Embryonic facial prominence (tissue), 1 donor: ENCODE measurements at regions not wholly inside any gene's neighbourhood (a gene's known extent, or its start where the extent isn't known, plus 50 kb on each side); places are given as distances from the start of the nearest gene placed in this dataset.
"Not testable (repeated sequence)": the region's sequence is repeated elsewhere in the genome, so short reads cannot be mapped to it uniquely, and the experiment has no call there.

Source experiments
- DNase-seq: peaks from one replicate; pipeline ENCODE4 v3.0.0-alpha.2; 2016; ENCODE audit errors: extremely low spot score

DNA sequence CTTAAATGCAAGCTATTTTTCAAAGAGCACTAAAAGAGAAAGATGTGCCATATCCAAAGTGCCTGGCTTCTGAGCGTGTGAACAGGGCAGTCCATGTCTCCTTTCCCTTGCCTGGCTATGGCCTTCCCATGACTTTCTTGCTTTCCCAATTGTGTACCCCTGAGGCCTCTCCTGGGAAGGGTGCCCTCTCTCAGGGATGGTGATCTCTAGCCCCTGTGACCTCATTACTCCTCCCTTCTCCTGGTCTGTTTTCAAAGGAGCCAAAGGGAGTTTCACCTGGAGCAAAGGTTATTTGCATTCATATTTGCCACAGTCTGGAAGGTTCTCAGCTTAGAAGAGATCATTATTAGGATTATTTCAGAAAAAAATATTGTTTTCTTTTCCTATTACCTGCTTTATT is 429.4 kb upstream of the TMTC1 start:
- DNase-seq = no peak

- no peak for DNase-seq
Observed at GRCh38 chr12:30211743-30212142, 428.0 kb upstream of the TMTC1 start.

DNA sequence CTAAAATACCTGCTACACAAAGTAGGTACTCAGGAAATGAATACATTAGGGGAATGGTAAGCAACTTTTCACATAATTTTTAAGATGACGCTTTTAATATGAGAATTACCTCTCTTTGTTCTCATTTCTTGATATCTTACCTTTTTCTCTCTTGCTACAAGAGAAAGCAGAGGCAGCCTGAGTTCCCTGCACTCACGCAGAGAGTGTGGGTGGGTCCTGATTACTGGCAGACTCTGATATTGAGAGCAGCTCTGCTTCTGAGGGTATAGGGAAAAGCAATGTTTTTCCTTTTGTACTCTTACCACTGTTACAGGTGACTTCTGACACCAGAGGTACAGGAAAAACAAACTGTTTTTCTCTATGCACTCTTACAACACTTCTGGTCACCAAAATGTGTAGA is 420.2 kb upstream of the TMTC1 start:
- DNase-seq = no peak

GRCh38 chr12:30202521-30203254 is 418.9 kb upstream of the TMTC1 start:
- DNase-seq = no peak

GRCh38 chr12:30201301-30202160 is 417.8 kb upstream of the TMTC1 start:
- DNase-seq = no peak

DNA sequence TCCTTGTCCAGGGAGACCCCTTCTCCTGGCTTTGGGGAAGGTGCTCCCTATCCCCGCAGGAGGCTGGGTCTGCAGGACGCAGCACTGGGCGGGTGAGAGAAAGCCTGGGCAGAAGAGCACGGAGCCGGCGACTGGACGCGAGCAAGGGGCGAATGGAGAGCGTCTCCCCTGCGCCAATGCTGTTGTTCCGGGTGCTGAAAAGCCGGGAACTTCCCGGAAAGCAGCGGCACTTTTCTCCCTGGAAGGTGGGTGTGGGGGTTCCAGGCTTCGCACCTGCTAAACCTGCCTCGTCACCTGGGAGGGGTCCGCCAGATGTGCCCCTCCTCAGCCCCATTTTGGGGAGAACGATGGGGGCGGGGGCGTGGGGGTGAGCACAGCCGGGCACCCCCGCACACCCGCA is 417.1 kb upstream of the TMTC1 start:
- DNase-seq = no peak

GRCh38 chr12:30197392-30198057 is 413.8 kb upstream of the TMTC1 start:
- DNase-seq = no peak

DNA sequence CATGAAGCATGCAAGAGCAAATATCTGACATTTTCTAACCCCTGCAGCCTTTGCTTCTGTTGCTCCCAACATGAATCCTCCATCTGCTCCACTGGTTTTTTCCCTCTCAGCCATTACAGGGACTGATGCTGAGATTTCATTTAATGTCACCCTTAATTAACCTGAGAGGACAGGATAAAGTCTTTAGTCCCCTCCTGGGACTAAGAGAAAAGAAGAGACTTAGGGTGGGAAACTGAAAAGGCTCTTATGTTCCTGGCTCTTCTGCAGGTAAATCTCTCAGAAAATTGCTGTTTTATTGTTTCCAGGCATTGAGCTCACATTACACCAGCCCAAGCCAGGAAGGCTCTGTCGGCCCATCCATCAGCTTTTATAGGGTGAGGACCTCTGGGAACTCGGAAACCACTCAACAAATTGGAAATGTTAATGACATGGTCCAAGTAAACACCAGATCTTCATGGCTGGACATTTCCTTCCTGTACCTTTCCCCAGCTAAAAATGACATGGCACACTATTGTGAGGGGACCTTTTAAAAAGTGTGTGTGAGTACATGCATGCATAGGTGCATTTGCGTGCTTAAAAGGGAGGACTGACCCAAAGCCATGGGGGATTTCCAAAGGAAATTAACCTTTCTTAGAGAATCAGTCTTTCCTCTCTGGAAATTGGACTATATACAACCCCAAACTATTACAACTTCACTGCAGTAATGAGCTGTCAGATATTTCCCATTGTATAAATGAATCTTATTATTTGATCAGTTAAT is 408.1 kb upstream of the TMTC1 start:
- DNase-seq = no peak

DNA sequence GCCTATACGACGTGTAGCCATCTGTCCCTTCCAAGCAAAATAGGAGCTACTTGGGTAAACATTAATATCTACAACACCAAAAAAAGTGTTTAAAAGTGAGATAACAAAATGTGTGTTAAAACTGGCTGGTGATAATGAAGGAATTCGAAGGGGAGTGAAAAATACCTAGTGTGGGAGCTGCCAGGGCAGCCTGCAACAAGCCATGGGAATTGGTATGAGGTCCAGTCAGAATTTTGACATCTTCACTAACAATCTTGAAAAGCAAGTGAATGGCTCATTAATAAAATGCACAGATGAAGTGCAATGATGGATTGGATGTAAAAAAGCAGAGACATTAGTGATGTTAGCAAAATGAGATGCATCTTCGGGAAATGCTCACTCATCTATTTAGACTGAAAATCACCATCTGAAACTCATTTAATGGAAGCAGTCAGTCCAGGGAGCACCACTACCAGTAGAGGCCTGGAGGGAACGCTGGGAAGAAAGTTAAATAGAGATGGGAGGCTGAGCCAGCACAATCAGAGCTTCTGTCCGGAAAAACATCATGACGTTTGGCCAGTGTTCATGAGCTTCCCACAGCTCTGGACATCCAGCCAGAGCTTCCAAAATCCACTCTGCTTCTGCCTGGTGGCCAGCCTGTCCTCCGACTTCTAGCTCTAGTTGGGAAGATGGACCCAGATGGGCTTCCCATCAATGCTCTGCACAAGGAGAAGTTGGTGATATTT is 405.0 kb upstream of the TMTC1 start:
- no peak for DNase-seq

DNA sequence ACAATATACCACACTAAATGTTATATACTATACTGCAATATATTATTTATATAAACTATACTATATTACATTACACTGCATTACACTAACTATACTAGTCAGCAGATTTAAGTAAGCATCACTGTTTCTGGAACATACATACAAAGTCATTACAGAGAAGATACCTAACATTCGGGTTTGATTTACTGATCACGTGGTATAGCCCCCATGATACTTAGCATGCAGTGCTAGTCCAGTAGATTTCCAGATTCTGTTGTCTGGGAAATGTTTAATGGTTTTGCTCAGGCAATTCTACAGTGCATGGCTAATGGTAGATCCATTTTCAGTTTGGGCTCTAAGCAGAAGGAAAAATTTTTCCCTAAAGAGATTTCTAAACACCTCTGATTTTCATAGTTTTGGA is 403.7 kb upstream of the TMTC1 start:
- DNase-seq = no peak

GRCh38 chr12:30181334-30181733 is 397.6 kb upstream of the TMTC1 start:
- no peak for DNase-seq

DNA sequence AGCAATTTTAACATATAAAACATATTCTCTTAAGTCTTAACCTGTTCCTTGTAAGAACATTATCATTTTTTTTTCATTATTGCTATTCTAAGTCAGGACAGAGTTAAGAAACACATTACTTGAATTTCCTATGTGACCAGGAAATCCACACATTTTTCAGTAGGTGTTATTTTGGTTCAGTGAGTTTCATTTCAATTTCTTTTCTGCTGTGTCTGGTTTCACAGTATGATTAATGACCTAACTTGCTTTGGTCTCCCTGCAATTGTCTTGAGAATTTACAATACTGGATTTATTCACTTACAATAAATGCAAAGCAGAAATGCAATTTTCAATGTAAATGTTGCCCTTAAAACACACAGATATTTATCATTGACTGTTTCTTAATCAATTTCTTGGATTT is 396.9 kb upstream of the TMTC1 start:
- DNase-seq = no peak

DNA sequence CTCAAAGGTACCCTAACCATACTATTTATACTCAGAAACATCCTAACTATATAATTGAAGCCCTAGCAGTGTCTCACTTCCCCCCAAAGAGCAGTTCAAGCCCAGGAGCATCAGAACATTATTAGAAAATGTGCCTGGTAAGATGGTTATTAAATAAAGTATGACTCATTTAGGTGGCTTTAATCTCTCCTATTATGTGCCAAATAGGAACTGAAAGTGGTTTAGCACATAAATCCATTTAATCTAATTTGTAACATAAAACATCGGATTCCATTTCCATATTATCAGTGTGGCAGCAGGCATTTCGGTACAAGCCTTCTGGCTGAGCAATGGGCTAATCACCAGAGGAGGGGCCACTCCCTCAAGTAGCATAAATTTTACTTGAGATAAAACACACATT is 395.2 kb upstream of the TMTC1 start:
- no peak for DNase-seq

GRCh38 chr12:30169839-30170591 is 386.3 kb upstream of the TMTC1 start:
- no peak for DNase-seq

GRCh38 chr12:30166006-30166795 is 382.5 kb upstream of the TMTC1 start:
- no peak for DNase-seq

DNA sequence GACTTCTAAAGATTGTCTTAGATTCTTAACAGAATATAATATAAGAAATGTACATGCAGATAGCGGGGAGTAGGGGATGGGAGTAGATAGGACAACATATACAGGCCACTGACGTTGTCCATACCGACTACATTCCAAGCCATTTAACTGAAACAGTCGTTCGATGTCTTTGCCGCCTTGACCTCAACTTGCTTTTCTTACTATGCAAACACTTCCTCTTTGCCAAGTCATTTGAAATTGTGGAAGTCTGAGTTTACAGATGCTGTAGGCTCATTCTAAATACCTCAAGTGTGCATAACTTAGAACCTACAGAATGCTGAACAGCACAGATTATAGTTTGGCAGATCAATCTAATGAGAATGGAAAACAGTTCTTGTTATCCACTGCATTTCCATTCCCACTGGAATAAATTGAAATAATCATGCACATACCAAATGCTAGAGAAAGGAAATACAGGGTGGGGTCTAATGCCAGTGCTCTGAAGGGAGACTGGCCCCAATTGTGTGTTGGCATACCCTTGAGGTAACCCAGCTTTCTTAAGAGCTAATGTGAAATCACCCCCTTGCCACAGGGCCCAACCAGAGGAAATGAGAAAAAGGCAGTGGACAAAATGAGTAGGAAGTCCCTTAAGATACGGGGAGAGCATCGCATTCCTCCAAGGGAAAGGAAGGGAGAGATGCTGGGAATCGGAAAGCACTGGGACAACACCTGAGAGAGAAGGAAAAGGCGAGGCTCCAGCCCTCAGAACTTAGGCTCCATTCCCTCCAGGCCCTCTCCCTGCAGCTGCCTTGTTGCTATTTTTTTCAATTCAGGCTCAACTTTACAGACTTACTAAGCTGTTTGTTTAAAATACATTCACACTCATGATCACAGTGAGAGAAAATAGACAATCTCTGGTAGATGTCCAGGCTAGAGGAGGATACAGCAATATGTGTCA is 380.9 kb upstream of the TMTC1 start:
- no peak for DNase-seq

GRCh38 chr12:30156833-30157232 is 373.1 kb upstream of the TMTC1 start:
- DNase-seq = not testable (repeated sequence)

DNA sequence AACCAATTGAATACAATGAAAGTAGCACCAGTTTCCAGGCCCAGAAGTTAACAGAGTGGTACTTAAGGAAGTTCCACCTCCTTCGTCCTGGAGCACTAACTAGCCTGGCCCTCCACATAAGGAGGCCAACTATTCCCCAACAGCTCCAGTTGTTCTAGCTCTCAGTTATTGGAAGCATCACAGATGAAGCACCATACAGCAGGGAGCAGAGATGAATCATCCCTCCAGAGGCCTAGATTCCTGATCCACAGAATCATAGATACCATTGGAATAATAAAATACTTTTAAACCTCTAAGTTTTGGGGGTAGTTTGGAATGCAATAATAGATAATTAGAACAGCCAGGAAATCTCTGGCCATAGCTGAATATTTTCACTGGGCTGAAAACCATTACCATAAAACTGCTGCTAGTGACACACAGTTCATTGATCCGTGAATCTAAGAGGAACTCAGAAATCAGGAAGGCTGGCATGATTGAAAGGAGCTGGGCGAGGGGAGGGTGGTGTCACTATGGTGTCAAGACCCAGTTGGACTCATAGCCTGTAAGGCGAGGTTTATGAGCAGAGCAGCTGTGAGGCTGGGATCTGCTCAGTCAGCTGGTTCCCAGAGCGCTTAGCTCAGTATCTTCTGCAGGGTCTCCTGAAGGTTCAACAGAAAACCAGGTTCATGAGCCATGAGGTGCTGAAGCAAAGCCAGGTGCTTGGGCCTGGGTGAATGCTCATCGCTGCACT is 371.4 kb upstream of the TMTC1 start:
- DNase-seq = no peak
